Panc1 (cell line): ENCODE measurements at regions not wholly inside any gene's neighbourhood (a gene's known extent, or its start where the extent isn't known, plus 50 kb on each side); places are given as distances from the start of the nearest gene placed in this dataset.

ENCODE experiments used
- ATAC-seq: fragments of 200-7000 bp; cut with Tn5 transposase; 2 replicates; pipeline ENCODE4 v1.9.1; 2020; ENCODE audit warnings: mild to moderate bottlenecking, moderate library complexity
- BruUV-seq: library from RNA; stranded (reverse); fragments of 400-500 nt; replicated peaks from 2 replicates; lab custom pipeline; 2021; lab: Mats Ljungman, UMichigan
- CTCF ChIA-PET: fragments of 300-600 bp; sonication (Branson Sonifier 250); formaldehyde crosslinking; loops from one replicate; lab custom pipeline; 2022; ENCODE audit warnings: antibody characterized with exemption; lab: Charles Lee
- POLR2A ChIA-PET: fragments of 300-600 bp; sonication (Branson Sonifier 250); formaldehyde crosslinking; loops from one replicate; lab custom pipeline; 2022; ENCODE audit warnings: antibody characterized with exemption; lab: Charles Lee
- DNase-seq: peaks from one replicate; pipeline ENCODE4 v3.0.0-alpha.2; 2010; ENCODE audit warnings: low read depth, low spot score
- H3K27ac ChIP-seq: 2 replicates; pipeline ENCODE4 v1.5.1; 2011; ENCODE audit warnings: mild to moderate bottlenecking, low read length, inconsistent platforms
- H3K27me3 ChIP-seq: fragments of 200-500 bp; sonication (Bioruptor generic); 2 replicates; pipeline ENCODE4 v1.6.0; 2014; ENCODE audit warnings: low read length, inconsistent platforms; ENCODE audit not compliant: control insufficient read depth, insufficient read depth
- H3K36me3 ChIP-seq: fragments of 200-500 bp; sonication (Bioruptor generic); 2 replicates; pipeline ENCODE4 v1.5.1; 2014; ENCODE audit warnings: inconsistent platforms, mild to moderate bottlenecking, low read length, moderate library complexity; ENCODE audit not compliant: control insufficient read depth, insufficient read depth
- H3K4me1 ChIP-seq: 2 replicates; pipeline ENCODE4 v1.5.1; 2011; ENCODE audit warnings: inconsistent platforms, mild to moderate bottlenecking, low read length, moderate library complexity; ENCODE audit not compliant: control insufficient read depth, insufficient read depth
- H3K4me3 ChIP-seq, 2 experiments: 2 replicates each; pipeline ENCODE4 v1.5.1; 2011 to 2012; ENCODE audit warnings: low read depth in 2 of 2, low read length in 2 of 2, mild to moderate bottlenecking in 2 of 2, inconsistent platforms in 1 of 2, moderate library complexity in 1 of 2
- H3K9me3 ChIP-seq: fragments of 200-500 bp; sonication (Bioruptor generic); 2 replicates; pipeline ENCODE4 v1.5.1; 2014; ENCODE audit warnings: low read depth, mild to moderate bottlenecking, inconsistent platforms, low read length, moderate library complexity; ENCODE audit not compliant: control insufficient read depth, insufficient read depth
- CTCF ChIP-seq: fragments of 450-650 bp; IDR thresholded peaks from 2 replicates; pipeline ENCODE4 v1.5.1; 2017; ENCODE audit warnings: mild to moderate bottlenecking
- POLR2AphosphoS5 ChIP-seq: IDR thresholded peaks from 2 replicates; pipeline ENCODE4 v1.6.1; 2012; ENCODE audit warnings: mild to moderate bottlenecking, low read depth, low read length, moderate library complexity
- REST ChIP-seq, 2 experiments: IDR thresholded peaks; 2 replicates each; pipeline ENCODE4 v1.6.1; 2011 to 2012; ENCODE audit warnings: low read depth in 2 of 2, control low read depth in 1 of 2, low read length in 1 of 2, mild to moderate bottlenecking in 1 of 2, moderate library complexity in 1 of 2; ENCODE audit not compliant: insufficient read depth in 1 of 2
- SIN3A ChIP-seq: IDR thresholded peaks from 2 replicates; pipeline ENCODE4 v1.6.1; 2012; ENCODE audit warnings: low read depth, mild to moderate bottlenecking, low read length, moderate library complexity, borderline replicate concordance; ENCODE audit not compliant: insufficient read depth
- TCF7L2 ChIP-seq: IDR thresholded peaks from 2 replicates; pipeline ENCODE4 v1.6.1; 2011; ENCODE audit warnings: mild to moderate bottlenecking, low read depth, low read length, inconsistent platforms
- in situ Hi-C: cut with HindIII; loops from 2 replicates; pipeline ENCODE4 v1.10.0; 2016; ENCODE audit warnings: low sequenced_read_pairs, low pct_unique_long_range_greater_than_20kb
- intact Hi-C: fragments of 100-400 bp; cut with micrococcal nuclease; formaldehyde crosslinking; loops from one replicate; pipeline ENCODE4 v1.10.0; 2022; ENCODE audit not compliant: unreplicated experiment

DNA sequence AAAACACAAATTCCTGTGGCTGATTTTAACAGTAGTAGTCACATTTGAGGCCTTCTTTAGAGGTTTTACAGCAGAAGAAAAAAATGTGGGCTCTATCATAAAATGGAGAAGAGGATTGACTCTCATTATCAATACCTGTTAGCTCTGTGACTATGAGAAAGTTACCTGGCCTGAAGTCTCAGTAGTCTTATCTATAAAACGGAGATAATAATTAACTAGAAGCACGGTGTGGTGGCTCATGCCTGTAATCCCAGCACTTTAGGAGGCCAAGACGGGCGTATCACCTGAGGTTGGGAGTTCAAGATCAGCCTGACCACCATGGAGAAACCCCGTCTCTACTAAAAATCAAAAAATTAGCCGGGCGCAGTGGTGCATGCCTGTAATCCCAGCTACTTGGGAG, 90.4 kb upstream of the PLPPR4 start:
- no peak for TF ChIP-seq REST (IDR thresholded peaks at IDR 0.05; ENCODE audit: insufficient read depth in 1 of 2, low read depth in 2 of 2, low read length in 1 of 2)
- no peak for TF ChIP-seq TCF7L2
- no peak for TF ChIP-seq CTCF
- TF ChIP-seq POLR2AphosphoS5: no peak
- Histone ChIP-seq H3K4me3 (no peak overlapping the region), H3K27ac (no peak overlapping the region), H3K9me3 (no peaks in the 10 kb centered on the region), H3K36me3 (no peaks in the 10 kb centered on the region), H3K4me1 (no peaks in the 10 kb centered on the region), H3K27me3 (no peaks in the 10 kb centered on the region)
- intact Hi-C loops: no loop called here
- CTCF ChIA-PET: no interaction called here
- no peak for ATAC-seq
- DNase-seq: no peak
- POLR2A ChIA-PET: no interaction called here
- BruUV-seq: no TSS peak
- in situ Hi-C loops: no loop called here

DNA sequence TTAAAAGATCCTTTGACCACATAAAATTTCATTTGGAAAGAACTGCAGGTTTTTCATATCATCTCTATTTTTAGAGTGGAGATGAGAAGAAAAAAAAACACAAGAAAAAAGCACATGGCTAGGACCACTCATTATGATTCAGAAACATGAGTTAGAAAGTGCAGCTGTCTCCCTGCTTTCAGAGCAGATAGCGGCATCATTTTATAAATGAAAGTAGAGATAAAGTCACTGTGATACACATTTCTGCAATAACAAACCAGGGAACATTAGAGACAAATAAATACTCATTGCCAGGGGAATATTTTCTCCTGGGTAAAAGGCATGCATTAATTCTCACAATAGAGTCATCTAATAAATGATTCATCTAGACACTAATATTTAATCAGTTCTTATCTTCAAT, 87.5 kb upstream of the PLPPR4 start:
- TF ChIP-seq REST (IDR thresholded peaks at IDR 0.05; ENCODE audit: insufficient read depth in 1 of 2, low read depth in 2 of 2, low read length in 1 of 2): no peak
- no peak for TF ChIP-seq POLR2AphosphoS5
- no peak for TF ChIP-seq TCF7L2
- TF ChIP-seq SIN3A: no peak
- TF ChIP-seq CTCF: no peak
- ATAC-seq (no peak), DNase-seq (no peak)
- intact Hi-C loops (loop anchor here (5.0 kb wide), 1 partner anchor 531 kb away; no protein-coding TSS in a partner anchor), in situ Hi-C loops (no loop called here)
- H3K36me3 ChIP-seq: no peaks in the 10 kb centered on the region
- no peak overlapping the region for H3K27ac ChIP-seq
- no peaks in the 10 kb centered on the region for H3K4me1 ChIP-seq
- BruUV-seq: no TSS peak
- no peaks in the 10 kb centered on the region for H3K27me3 ChIP-seq
- CTCF ChIA-PET: no interaction called here
- no peak overlapping the region for H3K4me3 ChIP-seq
- H3K9me3 ChIP-seq: no peaks in the 10 kb centered on the region
- POLR2A ChIA-PET: no interaction called here
